ENCODE measurements at regions not wholly inside any gene's neighbourhood (a gene's known extent, or its start where the extent isn't known, plus 50 kb on each side); places are given as distances from the start of the nearest gene placed in this dataset.
"Not testable (repeated sequence)": the region's sequence is repeated elsewhere in the genome, so short reads cannot be mapped to it uniquely, and the experiment has no call there.

DNA sequence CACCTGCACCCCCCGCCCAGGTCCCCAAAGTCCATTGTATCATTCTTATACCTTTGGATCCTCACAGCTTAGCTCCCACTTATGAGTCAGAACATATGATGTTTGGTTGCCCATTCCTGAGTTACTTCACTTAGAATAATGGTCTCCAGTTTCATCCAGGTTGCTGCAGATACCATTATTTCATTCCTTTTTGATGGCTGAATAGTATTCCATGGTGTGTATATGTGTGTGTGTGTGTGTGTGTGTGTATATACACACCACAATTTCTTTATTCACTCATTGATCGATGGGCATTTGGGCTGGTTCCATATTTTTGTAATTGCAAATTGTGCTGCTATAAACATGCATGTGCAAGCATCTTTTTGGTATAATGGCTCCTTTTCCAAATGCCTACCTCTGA lies 125.4 kb downstream of the UTRN start:
- TF ChIP-seq, protein P1, sequence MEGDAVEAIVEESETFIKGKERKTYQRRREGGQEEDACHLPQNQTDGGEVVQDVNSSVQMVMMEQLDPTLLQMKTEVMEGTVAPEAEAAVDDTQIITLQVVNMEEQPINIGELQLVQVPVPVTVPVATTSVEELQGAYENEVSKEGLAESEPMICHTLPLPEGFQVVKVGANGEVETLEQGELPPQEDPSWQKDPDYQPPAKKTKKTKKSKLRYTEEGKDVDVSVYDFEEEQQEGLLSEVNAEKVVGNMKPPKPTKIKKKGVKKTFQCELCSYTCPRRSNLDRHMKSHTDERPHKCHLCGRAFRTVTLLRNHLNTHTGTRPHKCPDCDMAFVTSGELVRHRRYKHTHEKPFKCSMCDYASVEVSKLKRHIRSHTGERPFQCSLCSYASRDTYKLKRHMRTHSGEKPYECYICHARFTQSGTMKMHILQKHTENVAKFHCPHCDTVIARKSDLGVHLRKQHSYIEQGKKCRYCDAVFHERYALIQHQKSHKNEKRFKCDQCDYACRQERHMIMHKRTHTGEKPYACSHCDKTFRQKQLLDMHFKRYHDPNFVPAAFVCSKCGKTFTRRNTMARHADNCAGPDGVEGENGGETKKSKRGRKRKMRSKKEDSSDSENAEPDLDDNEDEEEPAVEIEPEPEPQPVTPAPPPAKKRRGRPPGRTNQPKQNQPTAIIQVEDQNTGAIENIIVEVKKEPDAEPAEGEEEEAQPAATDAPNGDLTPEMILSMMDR (conservative IDR thresholded peaks at IDR 0.05; ENCODE audit: low read depth, low read length), result not testable (repeated sequence)
- TF ChIP-seq EZH2 (IDR thresholded peaks at IDR 0.05; ENCODE audit: borderline replicate concordance, low read depth, low read length, poor library complexity, severe bottlenecking), result not testable (repeated sequence)
